MCF 10A (cell line): ENCODE measurements at regions not wholly inside any gene's neighbourhood (a gene's known extent, or its start where the extent isn't known, plus 50 kb on each side); places are given as distances from the start of the nearest gene placed in this dataset.

ENCODE experiments used
- BruUV-seq: library from RNA; stranded (reverse); fragments of 400-500 nt; replicated peaks from 2 replicates; lab custom pipeline; 2021; lab: Mats Ljungman, UMichigan
- CTCF ChIA-PET: fragments of 300-600 bp; sonication (Branson Sonifier 250); formaldehyde crosslinking; extraction: SDS; loops from one replicate; lab custom pipeline; 2021; ENCODE audit warnings: antibody characterized with exemption, inconsistent platforms; lab: Yijun Ruan, JAX
- POLR2A ChIA-PET: fragments of 300-600, 350-650 bp; sonication (Branson Sonifier 250); formaldehyde crosslinking; extraction: SDS; loops from one replicate; lab custom pipeline; 2020; ENCODE audit warnings: antibody characterized with exemption, inconsistent platforms; lab: Yijun Ruan, JAX
- DNase-seq: peaks from one replicate; pipeline ENCODE4 v3.0.0-alpha.2; 2018; ENCODE audit not compliant: unreplicated experiment
- H3K27ac Mint-ChIP-seq: one replicate; pipeline ENCODE4 v1.8.0; 2022; ENCODE audit warnings: mild to moderate bottlenecking, low read depth, mixed read lengths; ENCODE audit not compliant: unreplicated experiment
- H3K27me3 Mint-ChIP-seq: one replicate; pipeline ENCODE4 v1.8.0; 2022; ENCODE audit warnings: mixed read lengths; ENCODE audit not compliant: insufficient read depth, unreplicated experiment
- H3K36me3 Mint-ChIP-seq: one replicate; pipeline ENCODE4 v1.8.0; 2022; ENCODE audit warnings: mild to moderate bottlenecking, moderate library complexity, mixed read lengths; ENCODE audit not compliant: insufficient read depth, unreplicated experiment
- H3K4me1 Mint-ChIP-seq: one replicate; pipeline ENCODE4 v1.8.0; 2022; ENCODE audit warnings: mixed read lengths; ENCODE audit not compliant: insufficient read depth, unreplicated experiment
- H3K4me3 Mint-ChIP-seq: one replicate; pipeline ENCODE4 v1.8.0; 2022; ENCODE audit warnings: mild to moderate bottlenecking, moderate library complexity, mixed read lengths; ENCODE audit not compliant: unreplicated experiment
- H3K9me3 Mint-ChIP-seq: one replicate; pipeline ENCODE4 v1.8.0; 2022; ENCODE audit warnings: mixed read lengths; ENCODE audit not compliant: unreplicated experiment
- intact Hi-C: fragments of 100-400 bp; cut with micrococcal nuclease; formaldehyde crosslinking; loops from 2 replicates; pipeline ENCODE4 v1.14.1; 2022
- TF ChIP-seq, protein P1 (sequence below): fragments of 200-600 bp; IDR thresholded peaks from one replicate; pipeline ENCODE4 v1.8.0; 2022; ENCODE audit warnings: antibody characterized with exemption, mild to moderate bottlenecking; ENCODE audit not compliant: unreplicated experiment

DNA sequence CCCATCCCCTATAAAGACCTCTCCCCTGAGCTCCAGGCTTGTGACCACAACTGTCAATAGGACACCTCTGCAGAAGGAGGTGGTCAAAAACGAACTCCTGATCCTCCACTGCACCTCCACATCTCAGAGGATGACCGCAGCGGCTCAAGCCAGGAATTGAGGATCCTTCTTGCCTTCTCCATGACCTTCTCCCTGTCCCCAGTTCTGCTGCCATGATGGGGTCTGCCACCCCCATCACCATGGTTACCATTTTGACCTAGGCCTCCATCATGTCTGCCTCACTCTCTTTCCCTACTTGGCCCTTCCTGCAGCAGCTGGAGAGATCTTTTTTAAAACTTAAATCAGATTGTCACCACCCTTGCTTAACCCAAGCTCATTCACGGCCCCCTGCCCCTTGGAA, 81.3 kb upstream of the LINGO1 start:
- POLR2A ChIA-PET = no interaction called here
- CTCF ChIA-PET = interaction anchor here (1.3 kb wide), 1 partner anchor 108 kb away, joined by 5 read pairs; no protein-coding TSS in a partner anchor
- TF ChIP-seq, protein P1, sequence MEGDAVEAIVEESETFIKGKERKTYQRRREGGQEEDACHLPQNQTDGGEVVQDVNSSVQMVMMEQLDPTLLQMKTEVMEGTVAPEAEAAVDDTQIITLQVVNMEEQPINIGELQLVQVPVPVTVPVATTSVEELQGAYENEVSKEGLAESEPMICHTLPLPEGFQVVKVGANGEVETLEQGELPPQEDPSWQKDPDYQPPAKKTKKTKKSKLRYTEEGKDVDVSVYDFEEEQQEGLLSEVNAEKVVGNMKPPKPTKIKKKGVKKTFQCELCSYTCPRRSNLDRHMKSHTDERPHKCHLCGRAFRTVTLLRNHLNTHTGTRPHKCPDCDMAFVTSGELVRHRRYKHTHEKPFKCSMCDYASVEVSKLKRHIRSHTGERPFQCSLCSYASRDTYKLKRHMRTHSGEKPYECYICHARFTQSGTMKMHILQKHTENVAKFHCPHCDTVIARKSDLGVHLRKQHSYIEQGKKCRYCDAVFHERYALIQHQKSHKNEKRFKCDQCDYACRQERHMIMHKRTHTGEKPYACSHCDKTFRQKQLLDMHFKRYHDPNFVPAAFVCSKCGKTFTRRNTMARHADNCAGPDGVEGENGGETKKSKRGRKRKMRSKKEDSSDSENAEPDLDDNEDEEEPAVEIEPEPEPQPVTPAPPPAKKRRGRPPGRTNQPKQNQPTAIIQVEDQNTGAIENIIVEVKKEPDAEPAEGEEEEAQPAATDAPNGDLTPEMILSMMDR = no peak
- Mint-ChIP-seq H3K36me3 (no peaks in the 10 kb centered on the region), H3K27me3 (peaks cover 78% of the 10 kb centered on the region), H3K4me3 (no peak overlapping the region), H3K4me1 (no peaks in the 10 kb centered on the region), H3K27ac (no peak overlapping the region), H3K9me3 (no peaks in the 10 kb centered on the region)
- intact Hi-C loops = no loop called here
- no TSS peak for BruUV-seq
- DNase-seq = no peak

DNA sequence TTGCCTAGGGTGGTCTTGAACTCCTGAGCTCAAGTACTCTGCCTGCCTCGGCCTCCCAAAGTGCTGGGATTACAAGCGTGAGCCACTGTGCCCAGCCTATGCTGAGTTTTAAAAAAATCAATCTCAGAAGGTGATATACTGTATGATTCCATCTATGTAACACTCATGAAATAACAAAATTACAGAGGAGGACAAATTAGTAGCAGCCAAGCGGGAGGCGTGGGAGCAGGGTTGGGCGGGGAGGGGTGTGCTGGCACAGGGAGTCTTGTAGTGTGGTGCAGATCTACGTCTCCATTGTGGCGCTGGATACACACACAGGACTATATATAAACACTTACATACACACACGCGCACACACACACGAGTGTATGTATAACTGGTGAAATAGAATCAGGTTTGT, 80.6 kb upstream of the LINGO1 start:
- ChIA-PET POLR2A (no interaction called here), CTCF (no interaction called here)
- no TSS peak for BruUV-seq
- Mint-ChIP-seq H3K36me3 (no peaks in the 10 kb centered on the region), H3K27me3 (peaks cover 80% of the 10 kb centered on the region), H3K9me3 (no peaks in the 10 kb centered on the region), H3K4me3 (no peak overlapping the region), H3K27ac (no peak overlapping the region), H3K4me1 (no peaks in the 10 kb centered on the region)
- TF ChIP-seq, protein P1 = no peak
- intact Hi-C loops = no loop called here
- DNase-seq = no peak

DNA sequence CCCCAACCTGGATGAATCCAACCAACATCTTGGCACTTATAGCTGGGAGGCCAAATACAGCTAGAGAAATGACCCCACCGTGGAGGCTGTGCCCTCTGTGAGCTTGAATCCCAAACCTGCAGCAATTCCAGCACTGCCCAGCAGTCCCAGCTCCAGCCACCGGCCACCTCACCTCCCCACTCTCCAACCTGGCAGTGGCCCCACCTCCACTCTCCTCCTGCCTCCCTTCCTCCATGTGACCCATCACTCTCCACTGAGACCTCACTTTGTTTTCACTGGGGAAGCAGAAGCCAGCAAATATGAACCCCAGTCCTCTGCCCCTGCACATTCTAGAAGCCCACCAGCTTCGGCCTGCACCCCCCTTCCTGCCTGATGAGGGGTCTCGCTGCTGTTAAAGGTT, 79.7 kb upstream of the LINGO1 start:
- POLR2A ChIA-PET = no interaction called here

DNA sequence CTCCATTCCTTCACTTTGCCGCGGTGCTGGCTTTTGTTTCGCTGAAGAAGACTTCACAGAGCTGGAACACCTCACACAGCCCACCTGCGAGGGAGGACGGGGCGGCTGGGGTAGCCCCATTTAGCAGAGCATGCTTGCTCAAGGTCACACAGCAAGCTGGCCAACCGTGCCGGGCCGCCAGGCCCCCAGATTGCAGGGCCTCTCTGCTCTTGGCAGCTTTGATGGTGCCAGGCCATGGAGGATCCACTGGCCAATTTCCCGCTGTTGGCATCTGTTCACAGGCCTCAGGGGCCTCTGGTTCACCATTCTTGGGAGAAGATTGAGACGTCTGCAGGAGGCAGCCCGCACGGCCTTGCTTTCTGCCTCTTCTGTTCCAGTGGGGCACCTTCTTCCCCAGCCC, 77.9 kb upstream of the LINGO1 start:
- no peaks in the 10 kb centered on the region for H3K9me3 Mint-ChIP-seq
- intact Hi-C loops = no loop called here
- ChIA-PET POLR2A (no interaction called here), CTCF (no interaction called here)
- TF ChIP-seq, protein P1 = no peak
- H3K4me3 Mint-ChIP-seq = no peak overlapping the region
- peaks cover 90% of the 10 kb centered on the region for H3K27me3 Mint-ChIP-seq
- DNase-seq = no peak
- no peaks in the 10 kb centered on the region for H3K4me1 Mint-ChIP-seq
- no peaks in the 10 kb centered on the region for H3K36me3 Mint-ChIP-seq
- no TSS peak for BruUV-seq
- H3K27ac Mint-ChIP-seq = no peak overlapping the region

More for the DNA sequence above, 79.7 kb upstream of the LINGO1 start:
- Mint-ChIP-seq H3K4me3 (no peak overlapping the region), H3K9me3 (no peaks in the 10 kb centered on the region), H3K4me1 (no peaks in the 10 kb centered on the region), H3K27ac (no peak overlapping the region), H3K36me3 (no peaks in the 10 kb centered on the region), H3K27me3 (peaks cover 89% of the 10 kb centered on the region)
- no TSS peak for BruUV-seq
- CTCF ChIA-PET = interaction anchor here (0.6 kb wide), 2 partner anchors 41 to 1714 kb away, joined by 4 to 5 read pairs; no protein-coding TSS in a partner anchor
- DNase-seq = no peak
- intact Hi-C loops = no loop called here
- TF ChIP-seq, protein P1 = no peak
